H1 (cell line): ENCODE measurements at regions not wholly inside any gene's neighbourhood (a gene's known extent, or its start where the extent isn't known, plus 50 kb on each side); places are given as distances from the start of the nearest gene placed in this dataset.
"Not testable (repeated sequence)": the region's sequence is repeated elsewhere in the genome, so short reads cannot be mapped to it uniquely, and the experiment has no call there.

Source experiments
- CTCF ChIA-PET: fragments of 300-600 bp; sonication (Branson Sonifier 250); formaldehyde crosslinking; loops from one replicate; lab custom pipeline; 2021; ENCODE audit not compliant: partially characterized antibody; lab: Charles Lee
- POLR2A ChIA-PET: fragments of 300-600 bp; sonication (Branson Sonifier 250); formaldehyde crosslinking; loops from one replicate; lab custom pipeline; 2021; ENCODE audit warnings: inconsistent platforms; ENCODE audit not compliant: partially characterized antibody; lab: Charles Lee
- DNase-seq, 2 experiments: peaks; one replicate each; pipeline versions ENCODE4 v3.0.0 to v3.0.0-alpha.2; 2010 to 2022; ENCODE audit warnings: low spot score in 2 of 2, low read depth in 1 of 2, mixed read lengths in 1 of 2
- FAIRE-seq: peaks from 2 replicates; lab custom pipeline; 2011; peaks lifted over from hg19 to GRCh38; lab: Jason Lieb, UNC
- H2AFZ ChIP-seq: 2 replicates; pipeline ENCODE4 v1.8.1; 2012; ENCODE audit warnings: low read length, inconsistent platforms
- H2AK5ac ChIP-seq: 2 replicates; pipeline ENCODE4 v1.6.1; 2013; ENCODE audit warnings: low read depth, low read length
- H2BK120ac ChIP-seq: replicated peaks from 2 replicates; pipeline ENCODE3; 2013; ENCODE audit warnings: low read depth, low read length, inconsistent platforms
- H2BK12ac ChIP-seq: 2 replicates; pipeline ENCODE4 v1.6.1; 2013; ENCODE audit warnings: low read depth, low read length
- H2BK15ac ChIP-seq: 2 replicates; pipeline ENCODE4 v1.6.1; 2013; ENCODE audit warnings: low read length
- H2BK20ac ChIP-seq: 2 replicates; pipeline ENCODE4 v1.6.1; 2013; ENCODE audit warnings: low read length
- H2BK5ac ChIP-seq: 2 replicates; pipeline ENCODE4 v1.6.1; 2013; ENCODE audit warnings: low read depth, low read length
- H3K14ac ChIP-seq: 2 replicates; pipeline ENCODE4 v1.6.1; 2013; ENCODE audit warnings: inconsistent platforms; ENCODE audit not compliant: insufficient read length
- H3K18ac ChIP-seq: 2 replicates; pipeline ENCODE4 v1.6.1; 2013; ENCODE audit warnings: low read length; ENCODE audit errors: extremely low read depth
- H3K23ac ChIP-seq: 2 replicates; pipeline ENCODE4 v1.6.1; 2013; ENCODE audit warnings: inconsistent platforms; ENCODE audit not compliant: insufficient read length
- H3K23me2 ChIP-seq: 2 replicates; pipeline ENCODE4 v1.6.1; 2013; ENCODE audit warnings: low read depth, low read length
- H3K27ac ChIP-seq: 2 replicates; pipeline ENCODE4 v1.6.1; 2011; ENCODE audit warnings: low read depth, low read length, inconsistent platforms
- H3K27me3 ChIP-seq, 4 experiments: replicated peaks in 1 of 4; 1 replicate in 1 of 4; 2 replicates in 3 of 4; pipeline versions ENCODE4 v1.6.1 to v1.8.1; 2011 to 2013; ENCODE audit warnings: low read length in 3 of 4, mild to moderate bottlenecking in 3 of 4, inconsistent platforms in 2 of 4, mixed read lengths in 2 of 4, moderate library complexity in 1 of 4; ENCODE audit not compliant: control insufficient read depth in 3 of 4, insufficient read depth in 3 of 4; ENCODE audit errors: extremely low read depth in 1 of 4
- H3K36me3 ChIP-seq, 4 experiments: 2 replicates each; pipeline versions ENCODE4 v1.6.1 to v1.8.1; 2011 to 2013; ENCODE audit warnings: mild to moderate bottlenecking in 4 of 4, low read length in 3 of 4, moderate library complexity in 2 of 4, control low read depth in 1 of 4, inconsistent platforms in 1 of 4; ENCODE audit not compliant: insufficient read depth in 4 of 4, control insufficient read depth in 2 of 4
- H3K4ac ChIP-seq: replicated peaks from 2 replicates; pipeline ENCODE3; 2013; ENCODE audit warnings: low read length, low read depth, mixed read lengths, inconsistent platforms; ENCODE audit not compliant: insufficient read length
- H3K4me1 ChIP-seq, 4 experiments: replicated peaks in 1 of 4; 1 replicate in 1 of 4; 2 replicates in 3 of 4; pipeline versions ENCODE4 v1.6.1 to v1.8.1; 2011 to 2013; ENCODE audit warnings: low read length in 3 of 4, inconsistent platforms in 2 of 4, mixed read lengths in 1 of 4; ENCODE audit not compliant: insufficient read depth in 4 of 4, control insufficient read depth in 3 of 4
- H3K4me2 ChIP-seq, 2 experiments: 2 replicates each; pipeline versions ENCODE4 v1.6.1 to v1.8.1; 2011 to 2013; ENCODE audit warnings: low read depth in 2 of 2, low read length in 2 of 2, control low read depth in 1 of 2, inconsistent platforms in 1 of 2, mild to moderate bottlenecking in 1 of 2; ENCODE audit not compliant: insufficient read depth in 1 of 2
- H3K4me3 ChIP-seq, 4 experiments: fragments of 200-600, 300-600 bp in 1 of 4; sonication (generic), shearing (Covaris generic), sonication (Bioruptor Twin) in 1 of 4; 2 replicates each; pipeline versions ENCODE4 v1.5.1 to v1.8.1; 2011 to 2016; ENCODE audit warnings: low read length in 4 of 4, low read depth in 3 of 4, control low read depth in 2 of 4, inconsistent platforms in 2 of 4, mild to moderate bottlenecking in 2 of 4, mixed read lengths in 1 of 4, moderate library complexity in 1 of 4; ENCODE audit not compliant: insufficient read depth in 2 of 4; ENCODE audit errors: extremely low read depth in 1 of 4
- H3K56ac ChIP-seq: replicated peaks from 2 replicates; pipeline ENCODE3; 2013; ENCODE audit warnings: low read depth, mild to moderate bottlenecking, mixed read lengths, low read length, inconsistent platforms; ENCODE audit not compliant: insufficient read length
- H3K79me1 ChIP-seq: 2 replicates; pipeline ENCODE4 v1.6.1; 2013; ENCODE audit warnings: low read depth, low read length, control low read depth
- H3K79me2 ChIP-seq, 2 experiments: 2 replicates each; pipeline versions ENCODE4 v1.6.1 to v1.8.1; 2012 to 2013; ENCODE audit warnings: low read length in 2 of 2, mild to moderate bottlenecking in 2 of 2, inconsistent platforms in 1 of 2; ENCODE audit not compliant: insufficient read depth in 2 of 2, control insufficient read depth in 1 of 2
- H3K9ac ChIP-seq, 4 experiments: replicated peaks in 1 of 4; 1 replicate in 1 of 4; 2 replicates in 3 of 4; pipeline versions ENCODE4 v1.6.1 to v1.8.1; 2011 to 2013; ENCODE audit warnings: low read depth in 3 of 4, low read length in 3 of 4, control low read depth in 2 of 4, mild to moderate bottlenecking in 2 of 4, moderate library complexity in 2 of 4, inconsistent platforms in 1 of 4; ENCODE audit errors: extremely low read depth in 1 of 4
- H3K9me3 ChIP-seq, 2 experiments: 2 replicates each; pipeline versions ENCODE4 v1.6.1 to v1.8.1; 2012 to 2013; ENCODE audit warnings: mild to moderate bottlenecking in 2 of 2, moderate library complexity in 2 of 2, control low read depth in 1 of 2, inconsistent platforms in 1 of 2, low read depth in 1 of 2, low read length in 1 of 2, mixed read lengths in 1 of 2; ENCODE audit not compliant: insufficient read depth in 2 of 2
- H4K20me1 ChIP-seq, 2 experiments: replicated peaks in 1 of 2; 2 replicates each; pipeline versions ENCODE3 to v1.8.1; 2011 to 2013; ENCODE audit warnings: inconsistent platforms in 2 of 2, low read length in 2 of 2, mild to moderate bottlenecking in 1 of 2; ENCODE audit not compliant: insufficient read depth in 2 of 2, control insufficient read depth in 1 of 2
- H4K5ac ChIP-seq: 2 replicates; pipeline ENCODE4 v1.6.1; 2013; ENCODE audit warnings: low read length, low read depth, mixed read lengths, inconsistent platforms; ENCODE audit not compliant: insufficient read length
- H4K8ac ChIP-seq: 2 replicates; pipeline ENCODE4 v1.8.0; 2013; ENCODE audit warnings: mild to moderate bottlenecking, moderate library complexity, low read length, inconsistent platforms; ENCODE audit not compliant: insufficient read depth; ENCODE audit errors: extremely low read depth
- H4K91ac ChIP-seq: replicated peaks from 2 replicates; pipeline ENCODE3; 2013; ENCODE audit warnings: low read length, mixed read lengths, inconsistent platforms; ENCODE audit not compliant: insufficient read length
- WGBS, 2 experiments: shearing (Covaris generic) in 1 of 2; methylation state at CpG; one replicate each; pipeline versions ENCODE4 v1.1.6 to v1.1.7; 2013 to 2015; ENCODE audit warnings: low lambda C conversion rate in 2 of 2, mixed read lengths in 2 of 2, inconsistent platforms in 1 of 2, low coverage in 1 of 2, missing lambda C conversion rate in 1 of 2; ENCODE audit not compliant: insufficient replicate concordance in 2 of 2, insufficient coverage in 1 of 2, insufficient read length in 1 of 2; ENCODE audit errors: extremely low coverage in 1 of 2, missing lambda C conversion rate in 1 of 2; 5-methylcytosine and 5-hydroxymethylcytosine counted together

DNA sequence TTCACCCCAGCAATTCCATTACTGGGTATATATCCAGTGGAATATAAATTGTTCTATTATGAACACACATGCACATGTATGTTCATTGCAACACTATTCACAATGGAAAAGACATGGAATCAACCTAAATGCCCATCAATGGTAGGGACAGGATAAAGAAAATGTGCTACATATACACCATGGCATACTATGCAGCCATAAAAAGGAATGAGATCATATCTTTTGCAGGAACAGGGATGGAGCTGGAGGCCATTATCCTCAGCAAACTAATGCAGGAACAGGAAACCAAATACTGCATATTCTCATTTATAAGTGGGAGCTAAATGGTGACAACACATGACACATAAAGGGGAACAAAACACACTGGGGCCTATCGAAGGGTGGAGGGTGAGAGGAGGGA, 112.6 kb upstream of the IVNS1ABP start:
- H2AK5ac ChIP-seq, result not testable (repeated sequence)

More for the DNA sequence above, 112.6 kb upstream of the IVNS1ABP start:
- H4K8ac ChIP-seq, H4K91ac ChIP-seq, H3K27ac ChIP-seq, H2BK15ac ChIP-seq, H2BK12ac ChIP-seq, H3K4ac ChIP-seq, H3K4me2 ChIP-seq, H3K36me3 ChIP-seq, H4K5ac ChIP-seq, H3K27me3 ChIP-seq, H3K4me1 ChIP-seq, H2BK120ac ChIP-seq, H2BK20ac ChIP-seq, H3K9ac ChIP-seq, H3K56ac ChIP-seq, H2BK5ac ChIP-seq, H3K14ac ChIP-seq, CTCF ChIA-PET, H3K79me2 ChIP-seq, H2AFZ ChIP-seq, POLR2A ChIA-PET, H3K23me2 ChIP-seq, FAIRE-seq, H3K18ac ChIP-seq, H3K79me1 ChIP-seq, H3K9me3 ChIP-seq, H4K20me1 ChIP-seq, H3K23ac ChIP-seq, DNase-seq, H3K4me3 ChIP-seq: not testable (repeated sequence)
- WGBS, 2 experiments, result 100% methylated on average over 1 of the region's 1 CpG; no CpG with 5 or more reads in 1 of the 2 experiments
